ENCODE measurements at regions not wholly inside any gene's neighbourhood (a gene's known extent, or its start where the extent isn't known, plus 50 kb on each side); places are given as distances from the start of the nearest gene placed in this dataset.

DNA sequence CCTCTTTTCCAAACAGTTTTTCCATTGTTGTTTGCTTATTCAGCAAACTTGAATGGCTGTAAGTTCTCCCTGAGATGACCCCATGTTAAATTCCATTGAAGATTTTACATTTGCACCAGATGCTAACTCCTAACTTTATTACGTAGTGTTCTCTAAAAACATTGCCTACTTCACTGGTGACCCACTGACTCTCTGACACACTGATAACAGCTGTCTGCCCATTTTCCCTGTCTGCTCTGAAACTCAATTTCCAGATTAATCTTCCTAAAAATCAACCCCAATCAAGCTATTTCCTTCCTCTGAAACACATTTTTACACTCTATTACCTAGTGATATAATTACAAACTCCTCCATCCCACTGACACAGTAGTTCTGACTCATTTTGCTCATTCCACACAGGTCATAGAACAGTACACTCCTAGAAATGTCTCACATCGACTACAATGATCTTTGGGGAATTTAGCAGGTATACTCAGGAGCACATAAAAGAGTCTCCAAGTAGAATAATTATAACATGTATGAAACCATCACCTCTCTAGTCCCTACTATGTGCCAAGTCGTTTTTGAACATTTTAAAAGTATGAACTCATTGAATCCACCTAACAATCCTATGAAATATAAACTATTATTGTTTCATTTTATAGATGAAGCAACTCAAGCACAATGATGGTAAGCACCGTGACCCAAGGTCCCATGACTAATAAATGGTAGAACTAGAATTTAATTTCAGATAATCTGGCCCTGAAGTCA, 210.9 kb downstream of the SLIT2 start:
- no peak for DNase-seq

DNA sequence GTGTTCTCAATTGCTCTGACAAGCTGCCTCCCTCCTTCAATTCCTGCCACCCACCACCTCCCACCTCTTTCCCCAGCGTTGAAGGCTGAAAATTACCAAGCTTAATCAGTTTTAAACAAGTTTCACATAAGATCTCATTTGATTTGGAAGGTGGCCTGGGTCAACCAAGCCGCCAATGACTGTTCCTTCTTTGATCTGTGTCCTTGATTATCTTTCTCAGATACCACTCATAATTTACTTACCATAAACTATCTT, 211.4 kb downstream of the SLIT2 start:
- DNase-seq, result no peak

DNA sequence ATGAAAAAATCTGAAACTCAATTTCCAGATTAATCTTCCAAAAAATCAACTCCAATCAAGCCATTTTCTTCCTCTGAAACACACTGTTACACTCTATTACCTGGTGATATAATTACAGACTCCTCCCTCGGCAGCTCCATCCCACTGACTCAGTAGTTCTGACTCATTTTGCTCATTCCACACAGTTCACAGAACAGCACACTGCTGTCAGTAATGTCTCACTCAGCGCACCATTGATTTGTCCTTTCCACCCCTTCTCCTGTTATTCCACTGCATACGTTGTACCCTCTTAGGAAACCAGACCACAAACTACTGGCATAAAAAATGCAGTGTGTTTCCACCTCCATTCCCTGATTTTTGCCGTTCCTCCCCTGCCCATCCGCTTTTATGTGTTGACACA, 212.7 kb downstream of the SLIT2 start:
- DNase-seq, result no peak

DNA sequence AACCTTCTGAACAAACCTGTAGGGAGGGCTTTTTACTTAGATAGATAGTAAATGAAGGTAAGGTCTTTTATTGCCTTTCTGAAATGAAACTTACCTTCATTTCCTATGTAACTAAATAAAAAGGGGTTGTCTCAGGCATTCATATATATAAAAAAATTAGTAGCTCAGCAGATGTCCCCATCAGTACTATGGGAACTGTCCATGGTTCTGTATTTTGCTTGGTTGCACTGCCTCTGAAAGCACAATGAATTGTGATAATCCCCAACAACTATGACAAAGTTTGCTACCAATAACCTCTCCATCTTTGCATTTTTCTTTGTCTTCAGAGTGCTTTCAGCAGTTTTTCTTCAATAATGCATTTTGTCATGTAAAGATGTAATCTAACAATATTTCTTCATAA, 222.4 kb downstream of the SLIT2 start:
- peak; percentile 11 for DNase-seq

DNA sequence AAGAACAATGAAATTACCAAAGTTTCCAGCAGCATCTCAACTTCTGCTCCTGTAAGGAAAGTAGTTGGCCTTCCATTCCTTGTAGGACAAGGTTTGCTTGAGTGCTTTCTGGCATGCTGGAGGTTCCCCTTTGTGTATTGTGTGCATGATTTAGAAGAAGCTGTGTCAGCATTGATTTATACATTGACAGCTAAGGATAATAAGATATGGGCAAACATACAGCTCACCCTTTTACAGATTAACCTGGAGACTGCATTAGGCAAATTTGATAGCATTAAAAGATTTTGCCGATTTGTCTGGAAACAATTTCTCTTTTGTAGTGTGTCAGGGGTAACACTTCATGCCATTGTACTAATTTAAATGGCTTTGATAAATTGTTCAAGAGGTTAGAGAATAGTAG, 221.8 kb upstream of the PACRGL start:
- DNase-seq, result no peak

DNA sequence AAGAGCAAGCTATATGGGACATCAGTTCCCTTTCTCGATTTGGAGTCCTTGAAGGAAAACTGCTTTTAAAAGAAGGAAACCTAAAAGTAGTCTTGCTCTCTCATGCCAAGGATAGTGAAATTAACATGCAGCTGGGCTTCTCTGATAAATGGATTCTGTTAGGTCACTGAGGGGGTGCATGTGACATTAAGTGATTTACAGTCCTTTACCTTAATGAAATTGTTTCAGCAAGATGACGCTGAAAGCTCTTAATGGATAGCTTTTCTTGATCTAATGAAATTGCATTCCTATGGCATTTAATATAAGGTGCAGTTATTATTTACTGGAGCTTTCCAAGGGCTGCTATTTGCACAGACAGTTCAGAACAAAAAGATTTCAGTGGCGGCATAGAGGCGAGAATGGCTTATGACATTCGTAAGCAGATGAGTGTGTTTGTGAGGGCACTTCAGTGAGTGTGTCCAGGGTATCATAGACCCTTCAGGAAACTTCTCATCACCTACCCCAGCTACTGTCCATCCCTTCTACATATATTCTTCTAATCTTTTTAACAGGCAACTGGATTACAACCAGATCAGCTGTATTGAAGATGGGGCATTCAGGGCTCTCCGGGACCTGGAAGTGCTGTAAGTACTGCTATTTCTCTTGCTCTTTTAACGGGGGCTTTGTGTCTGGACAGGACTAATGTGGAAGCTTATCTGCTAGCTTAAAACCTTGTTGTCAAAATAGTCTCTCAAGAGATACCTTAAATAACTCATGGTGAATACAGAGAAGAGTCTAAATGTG, 219.9 kb upstream of the PACRGL start:
- DNase-seq, result no peak

DNA sequence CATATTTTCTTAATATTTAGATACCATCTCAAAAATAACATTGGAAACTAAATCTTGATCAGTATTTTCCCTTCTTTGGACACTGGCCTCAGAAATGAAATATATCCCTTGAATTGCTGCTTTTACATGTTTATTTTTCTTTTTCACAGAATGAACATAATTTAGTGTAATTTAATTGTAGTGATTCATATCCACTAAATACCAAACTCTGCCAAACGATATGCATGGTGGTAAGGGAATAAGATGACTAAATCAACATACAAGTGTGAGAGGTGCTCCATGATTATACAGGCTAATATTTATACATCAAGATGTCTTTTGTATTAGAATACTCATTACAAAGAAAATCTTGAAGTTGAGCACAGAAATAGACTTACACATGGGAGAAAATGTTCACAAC, 216.8 kb upstream of the PACRGL start:
- DNase-seq, result no peak

DNA sequence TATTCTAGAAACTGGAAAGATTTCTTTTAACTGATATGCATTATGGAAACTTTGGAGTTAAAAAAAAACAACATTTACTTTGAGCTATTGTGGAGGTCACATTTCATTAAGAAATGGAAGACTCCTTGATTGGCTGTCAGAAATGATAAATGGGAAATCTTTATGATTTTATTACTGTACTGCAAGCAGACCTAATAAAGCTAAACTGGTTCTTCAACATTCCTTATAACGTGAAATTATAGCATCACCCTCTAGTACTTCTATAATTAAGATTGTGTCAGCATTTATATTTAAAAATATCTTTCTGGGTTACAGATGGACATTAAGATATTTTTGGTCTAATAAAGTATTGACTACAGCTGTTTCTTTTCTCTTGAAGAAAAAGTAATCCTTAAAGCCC, 213.8 kb upstream of the PACRGL start:
- DNase-seq, result no peak

DNA sequence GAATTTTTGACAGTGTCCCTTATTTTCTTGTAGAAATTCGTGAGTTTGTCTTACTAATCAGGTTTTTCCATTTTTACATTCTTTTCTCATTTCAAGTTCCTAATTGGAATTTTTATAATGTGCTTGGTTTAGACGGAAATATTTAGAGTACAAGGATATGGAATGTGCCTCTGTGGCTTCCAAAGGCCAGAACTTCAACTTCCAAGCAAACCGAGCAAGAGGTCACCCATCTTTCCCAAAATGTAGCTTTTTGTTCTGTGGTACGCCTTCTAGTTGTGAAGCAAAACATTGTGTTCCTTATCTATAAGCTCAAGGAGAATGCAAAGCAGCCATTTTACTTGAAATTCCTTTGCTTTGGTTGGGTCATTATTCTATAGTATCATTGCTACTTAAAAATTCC, 212.8 kb upstream of the PACRGL start:
- no peak for DNase-seq

DNA sequence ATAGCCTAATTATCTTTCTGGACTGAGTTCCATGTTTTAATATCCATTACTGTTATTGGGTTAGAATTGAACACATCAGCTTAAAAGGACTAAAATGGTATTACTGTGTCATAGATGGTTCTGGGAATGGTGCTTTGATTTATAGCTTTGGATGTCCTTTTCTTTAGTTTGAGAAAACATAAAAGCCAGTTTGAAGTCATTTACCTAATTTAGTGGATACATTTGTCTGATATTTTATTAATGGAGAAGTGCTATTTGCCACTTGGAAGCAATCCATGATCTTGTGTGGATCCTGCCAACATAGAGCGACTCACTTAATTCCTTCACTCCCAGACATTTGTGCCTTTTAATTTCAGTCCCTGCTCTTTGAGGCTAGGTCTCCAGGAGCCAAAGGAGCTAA, 212.4 kb upstream of the PACRGL start:
- no peak for DNase-seq

DNA sequence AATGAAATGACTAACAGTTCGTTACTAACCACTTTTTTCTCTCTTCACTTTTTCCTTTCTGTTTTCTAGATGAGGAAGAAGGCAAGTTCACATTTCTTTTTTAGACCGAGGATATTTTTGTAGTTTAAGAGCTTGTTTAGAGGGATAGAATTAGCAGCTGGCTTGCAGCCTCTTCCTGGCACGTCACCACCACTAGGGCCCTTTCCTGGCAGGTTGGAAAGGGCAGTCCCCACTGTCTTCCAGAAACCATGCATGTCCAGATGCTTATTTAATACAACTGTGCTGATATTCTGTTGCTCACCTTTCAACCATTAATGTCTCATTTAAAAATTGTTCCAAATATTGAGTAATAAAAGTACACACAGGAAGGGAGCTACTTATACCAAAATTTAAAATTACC, 209.5 kb upstream of the PACRGL start:
- no peak for DNase-seq

DNA sequence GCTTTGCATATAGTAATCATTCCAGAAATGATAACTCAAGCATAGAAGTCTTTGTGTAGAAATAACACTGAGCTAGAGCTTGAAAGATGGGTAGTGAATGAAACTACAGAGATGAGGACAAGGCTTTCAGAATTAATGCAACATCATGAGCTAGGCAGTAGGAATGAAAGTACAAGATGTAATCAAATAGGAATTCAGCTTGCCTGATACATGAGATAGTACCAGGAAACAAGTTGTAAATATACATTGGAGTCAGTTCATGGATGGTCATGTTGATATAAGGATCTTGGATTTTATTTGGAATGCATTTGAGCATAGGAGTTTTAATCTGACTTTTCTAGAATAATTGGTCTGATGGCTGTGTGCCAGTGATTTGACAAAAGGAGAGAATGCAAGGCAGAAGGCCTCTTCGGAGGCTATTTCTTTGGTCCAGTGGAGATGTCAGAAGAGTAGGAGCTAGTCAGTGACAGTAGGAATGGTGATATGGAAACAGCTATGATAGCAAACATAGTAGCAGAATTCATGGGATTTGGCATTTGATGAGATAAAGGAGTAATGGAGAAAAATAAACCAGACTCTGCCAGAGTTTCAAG, 206.4 kb upstream of the PACRGL start:
- DNase-seq, result no peak

DNA sequence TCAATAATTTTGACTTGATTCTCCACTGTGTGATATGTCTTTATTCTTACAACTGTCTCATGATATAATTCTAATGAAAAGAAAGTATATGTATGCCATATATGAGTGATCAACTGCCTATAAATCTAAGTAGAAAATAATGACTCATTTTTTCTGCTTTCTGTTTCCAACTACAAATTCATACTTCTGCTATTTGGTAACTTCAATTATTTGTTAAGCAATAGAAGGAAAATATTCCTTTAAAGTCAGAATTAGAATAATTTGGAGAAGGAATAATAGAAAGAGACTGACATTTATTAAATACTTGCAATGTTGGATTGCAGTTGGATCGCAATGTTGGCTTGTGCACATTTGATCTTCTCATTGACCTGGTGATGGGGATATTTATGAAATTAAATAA, 204.2 kb upstream of the PACRGL start:
- no peak for DNase-seq

DNA sequence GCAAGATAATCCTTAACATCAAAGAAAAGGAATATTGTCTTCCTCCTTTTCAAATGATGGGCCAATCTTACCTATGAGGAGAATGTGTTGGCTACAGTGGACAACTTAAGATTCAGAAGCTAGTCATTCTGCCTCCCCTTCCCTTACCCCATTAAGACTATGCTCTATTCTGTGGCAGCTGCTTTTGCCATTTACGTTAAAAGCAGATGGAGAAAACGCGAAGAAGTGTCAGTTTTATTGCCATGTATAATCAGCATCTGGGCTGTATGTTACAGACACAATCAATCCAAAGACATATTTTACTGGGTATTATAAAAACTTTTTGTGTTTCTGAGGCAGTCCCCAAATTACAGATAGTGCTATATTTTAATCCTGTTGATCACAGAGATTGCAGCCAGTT, 196.1 kb upstream of the PACRGL start:
- no peak for DNase-seq

DNA sequence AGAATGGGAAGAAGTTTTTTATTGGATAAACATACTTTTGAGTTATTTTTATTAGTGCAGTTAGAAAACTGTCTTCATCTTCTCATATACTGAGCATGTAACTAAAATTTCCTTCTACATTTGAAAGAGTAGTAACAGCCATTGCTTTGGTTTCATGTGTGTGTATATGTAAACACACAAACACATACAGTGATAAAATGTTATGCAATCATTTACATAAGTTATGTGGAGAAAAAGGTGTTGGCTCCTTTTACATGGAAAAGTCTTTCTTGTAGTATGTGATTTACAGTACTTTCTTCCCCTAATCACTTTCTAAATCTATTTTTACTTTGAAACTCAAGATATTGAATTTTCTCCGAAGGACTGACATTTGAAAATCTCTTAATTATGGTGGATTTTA, 194.3 kb upstream of the PACRGL start:
- DNase-seq, result no peak

DNA sequence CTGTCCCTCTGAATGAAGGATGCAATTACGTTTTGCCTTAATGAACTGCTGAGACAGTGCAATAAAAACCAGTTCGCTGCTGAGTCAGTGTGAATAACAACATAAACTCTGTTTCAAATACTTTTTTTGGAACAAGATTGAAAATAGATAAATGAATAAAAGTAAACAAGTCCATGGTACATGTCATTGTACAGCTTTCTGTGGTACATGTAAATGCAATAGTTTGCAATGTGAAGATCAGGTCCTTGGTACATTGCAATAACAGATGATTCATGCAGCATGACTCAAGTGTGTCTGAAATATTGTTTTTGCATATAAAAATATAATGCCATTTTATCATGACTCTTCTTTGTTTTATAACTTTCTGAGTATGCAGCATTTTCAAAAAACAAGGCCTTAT, 193.4 kb upstream of the PACRGL start:
- no peak for DNase-seq

DNA sequence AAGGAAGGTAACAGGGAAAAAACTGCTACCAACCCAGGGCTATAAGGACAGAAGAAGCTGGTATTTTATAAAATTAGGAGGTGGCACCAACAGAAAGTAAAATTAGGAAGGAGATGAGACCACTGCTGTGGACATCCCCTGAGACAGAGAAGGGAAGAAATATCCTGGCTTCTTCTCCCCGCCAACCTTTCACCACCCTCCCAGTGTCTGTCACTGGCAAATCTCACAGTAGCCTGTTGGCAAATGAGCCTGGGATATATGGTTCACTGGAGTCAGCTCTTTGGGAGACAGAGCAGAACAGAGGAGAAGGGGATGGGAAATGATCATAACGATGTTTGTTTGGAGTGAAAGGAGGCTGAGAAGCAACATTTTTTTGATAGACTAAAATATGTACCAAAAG, 190.9 kb upstream of the PACRGL start:
- no peak for DNase-seq

DNA sequence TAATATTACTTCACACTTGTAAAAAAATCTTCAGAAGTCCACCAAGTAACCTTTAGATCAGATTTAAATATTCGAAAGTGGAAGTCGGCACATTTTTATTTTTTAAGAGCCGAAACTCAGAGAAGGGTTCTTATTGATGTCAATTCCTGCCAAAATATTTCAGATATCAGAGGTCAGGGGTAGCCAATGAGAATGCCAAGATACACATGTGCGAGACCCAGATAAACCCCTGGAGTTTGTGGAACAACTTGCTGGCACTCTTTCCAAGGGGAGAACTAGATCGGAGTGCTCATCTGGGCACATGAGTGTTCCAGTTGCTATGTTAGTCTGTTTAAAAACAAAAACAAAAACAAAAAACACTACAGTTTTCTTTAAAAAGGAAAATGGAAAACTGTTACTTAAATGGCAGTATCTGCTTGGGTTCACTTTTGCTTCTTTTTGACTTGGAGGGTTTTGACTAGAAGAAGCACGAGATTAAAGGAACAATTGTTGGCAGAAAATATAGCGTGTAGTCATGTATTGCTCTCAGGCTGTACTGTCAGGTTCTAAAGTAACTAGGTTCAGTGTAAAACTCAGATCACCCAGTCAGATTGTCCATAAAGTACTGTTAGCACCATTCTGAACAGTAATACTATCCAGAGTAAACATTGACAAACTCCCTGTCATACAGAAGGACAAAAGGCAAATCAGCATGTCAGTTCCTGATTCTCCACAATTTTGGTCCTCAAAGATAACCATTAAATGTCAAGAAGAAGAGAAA, 188.0 kb upstream of the PACRGL start:
- DNase-seq, result no peak

DNA sequence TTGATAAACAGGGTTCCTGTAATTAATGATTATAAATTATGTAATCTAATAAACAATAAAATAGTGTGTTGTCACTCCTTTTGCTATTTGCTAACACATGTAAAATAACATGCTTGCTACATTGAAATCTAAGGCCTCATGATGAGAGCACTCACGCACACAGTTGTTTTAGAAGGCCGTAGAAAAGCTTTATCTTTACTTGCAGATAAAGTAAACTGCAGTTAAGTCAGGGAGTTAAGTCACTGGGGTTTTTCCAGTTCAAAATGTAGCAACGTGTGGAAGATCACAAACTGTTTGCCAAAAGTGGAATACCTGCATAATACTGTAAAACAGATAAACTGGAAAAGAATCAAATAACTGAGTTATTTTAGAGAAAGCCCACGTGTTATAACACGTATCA, 187.3 kb upstream of the PACRGL start:
- no peak for DNase-seq

DNA sequence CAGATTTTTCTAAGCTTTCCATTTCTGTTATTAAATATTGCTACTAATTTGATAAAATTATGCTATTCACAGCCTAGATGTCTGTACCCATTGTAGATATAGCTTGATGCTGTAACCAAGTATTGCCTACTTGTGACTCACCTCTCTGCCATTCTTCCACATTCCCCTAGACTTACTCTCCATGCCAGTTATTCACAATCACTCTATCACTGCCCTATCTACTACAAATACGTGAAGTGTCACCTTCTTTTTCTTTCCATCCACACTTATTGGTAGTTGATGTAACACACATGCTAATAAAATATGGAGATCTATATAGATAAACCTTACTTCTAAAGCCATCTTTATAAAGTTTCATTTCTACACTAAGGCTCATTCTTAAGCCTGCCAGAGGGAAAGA, 179.4 kb upstream of the PACRGL start:
- no peak for DNase-seq

DNA sequence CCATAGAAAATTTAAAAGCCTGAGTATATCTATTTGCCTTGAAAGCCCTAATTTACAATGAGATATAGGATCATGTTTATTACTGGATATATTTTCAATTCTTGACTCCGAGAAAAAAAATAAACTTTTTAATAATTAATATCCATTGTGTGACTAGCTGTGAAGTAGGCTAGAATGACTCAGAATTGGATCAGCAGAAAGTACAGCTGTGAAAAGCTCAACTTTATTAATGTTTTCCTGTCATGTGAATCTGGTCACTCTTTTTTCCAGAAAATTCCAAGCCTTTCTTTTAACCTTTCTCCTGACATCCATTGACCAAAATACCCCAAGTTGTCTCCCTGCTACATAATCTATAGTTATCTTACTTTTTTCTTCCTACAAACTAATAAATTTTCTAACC, 171.8 kb upstream of the PACRGL start:
- no peak for DNase-seq

DNA sequence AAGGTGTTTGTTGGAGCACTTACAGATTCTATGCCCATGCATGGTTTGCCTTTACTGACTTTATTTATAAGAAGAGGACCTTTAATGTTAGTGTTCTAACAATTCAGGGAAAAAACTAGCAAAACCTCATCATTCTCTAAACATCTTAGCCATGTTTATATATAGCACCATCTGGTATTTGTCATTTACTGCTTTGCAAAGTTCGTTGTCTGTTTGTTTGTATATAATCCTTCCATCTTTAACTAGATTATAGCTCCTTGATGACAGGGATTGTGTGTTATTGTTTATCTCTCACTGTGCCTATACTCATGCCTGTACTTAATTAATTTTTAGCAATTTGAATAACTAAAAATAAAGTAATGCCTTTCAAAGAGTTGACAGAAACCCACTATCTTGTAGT, 170.6 kb upstream of the PACRGL start:
- no peak for DNase-seq

DNA sequence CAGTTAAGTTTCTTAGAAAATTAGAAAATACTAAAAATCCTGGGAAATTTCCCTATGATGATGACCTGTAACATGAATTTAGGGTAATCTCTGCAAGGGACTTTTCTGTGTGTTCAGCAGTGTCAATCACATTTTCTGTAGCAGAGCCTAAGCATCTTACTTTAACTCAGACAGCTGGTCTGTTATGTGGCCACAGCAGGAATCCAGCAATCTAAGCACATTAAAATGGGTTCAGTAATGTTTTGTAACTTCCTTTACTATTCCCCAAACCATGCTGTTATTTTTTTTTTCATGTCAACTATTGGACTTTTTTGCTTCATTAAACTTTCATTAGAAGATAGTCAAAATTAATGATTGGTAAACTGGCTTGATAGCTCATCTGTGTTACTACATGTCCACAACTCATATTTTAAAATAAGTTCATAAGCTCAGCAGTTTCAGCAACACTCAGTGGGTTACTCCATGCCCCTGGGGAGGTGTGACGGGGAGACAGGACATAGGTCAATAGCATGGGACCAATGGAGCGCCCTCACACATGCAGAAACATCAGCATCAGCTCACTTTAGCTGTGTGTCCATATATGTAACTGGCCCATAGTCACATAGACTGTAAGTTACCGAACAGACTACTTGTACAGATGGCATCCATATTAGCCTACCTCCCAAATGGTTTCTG, 168.0 kb upstream of the PACRGL start:
- no peak for DNase-seq

Measured in RPMI8226 (cell line).